Pancreas (tissue), 10 donors: ENCODE measurements at regions not wholly inside any gene's neighbourhood (a gene's known extent, or its start where the extent isn't known, plus 50 kb on each side); places are given as distances from the start of the nearest gene placed in this dataset.

Experiments used
- ATAC-seq, 4 donors: fragments of 200-7000 bp; cut with Tn5 transposase; one replicate each; pipeline versions ENCODE4 v1.8.0 to v1.9.1; 2020; ENCODE audit warnings: mild to moderate bottlenecking in 4 of 4, moderate library complexity in 4 of 4
- DNase-seq, 6 donors: peaks; one replicate each; pipeline ENCODE4 v3.0.0-alpha.2; 2020
- FAIRE-seq: peaks from 2 replicates; lab custom pipeline; 2012; peaks lifted over from hg19 to GRCh38; lab: Jason Lieb, UNC
- H3K27ac ChIP-seq, 4 donors: fragments of 200-600 bp; sonication (generic); 1 replicate in 3 of 4; 2 replicates in 1 of 4; pipeline versions ENCODE4 v1.5.0 to v1.8.0; 2020
- H3K27me3 ChIP-seq, 4 donors: fragments of 200-600 bp; one replicate each; pipeline ENCODE4 v1.8.0; 2021
- H3K36me3 ChIP-seq, 3 donors: fragments of 200-600 bp; sonication (generic) in 1 of 3; one replicate each; pipeline versions ENCODE4 v1.5.0 to v1.8.0; 2020 to 2021
- H3K4me1 ChIP-seq, 3 donors: fragments of 200-600 bp; one replicate each; pipeline ENCODE4 v1.8.0; 2021
- H3K4me3 ChIP-seq, 4 donors: fragments of 200-600 bp; sonication (generic) in 2 of 4; one replicate each; pipeline versions ENCODE4 v1.5.0 to v1.8.0; 2020 to 2021
- H3K9me3 ChIP-seq, 4 donors: fragments of 200-600 bp; one replicate each; pipeline ENCODE4 v1.8.0; 2021
- CTCF ChIP-seq, 4 donors: fragments of 200-600 bp; sonication (generic) in 3 of 4; IDR thresholded peaks; one replicate each; pipeline versions ENCODE4 v1.5.0 to v1.8.0; 2021; ENCODE audit warnings: antibody characterized with exemption in 4 of 4
- WGBS, 2 donors: extraction: QIAGEN DNeasy Blood & Tissue Kit; methylation state at CpG; one replicate each; pipeline ENCODE4 v1.1.7; 2013; 5-methylcytosine and 5-hydroxymethylcytosine counted together
- intact Hi-C, 3 donors: fragments of 100-400 bp; cut with DNase I; formaldehyde crosslinking; loops; one replicate each; pipeline versions ENCODE4 v1.11.1 to v1.14.2; 2022
- donor health status: healthy with polysubstance abuse.
- donor health status: DM: no; HTN: no; CAD: no; lungs with moderate emphysema.
- donor health status: DM: no; HTN: no; CAD: no.
- donor health status: control.
- donor health status: control.
- donor health status: Bipolar disorder and iron deficiency.
- donor health status: DM: yes; HTN: yes; CAD: no.
- donor health status: DM: no; HTN: no; CAD: no.
- donor health status: DM: no; HTN: no; CAD: no.
- donor health status: DM: yes; HTN: yes; CAD: no.

GRCh38 chr6:14031516-14031915 lies 86.1 kb upstream of the CD83 start:
- Histone ChIP-seq H3K4me1 (no peaks in the 10 kb centered on the region), H3K4me3 (no peak overlapping the region), H3K27me3 (no peaks in the 10 kb centered on the region), H3K9me3 (no peaks in the 10 kb centered on the region), H3K36me3 (no peaks in the 10 kb centered on the region), H3K27ac (no peak overlapping the region)
- FAIRE-seq (no peak), ATAC-seq (peak in 2 of 4 donors; percentile 52 to 72), DNase-seq (no peak)
- 29 to 31% methylated on average over 4 of the region's 4 CpGs for WGBS, 2 donors
- no peak for TF ChIP-seq CTCF (IDR thresholded peaks at IDR 0.05)
- intact Hi-C loops: no loop called here

GRCh38 chr6:14035071-14035847 lies 82.3 kb upstream of the CD83 start:
- H3K27ac ChIP-seq: peak overlapping the region; percentile 68 to 73 (median 70)
- DNase-seq (peak in 3 of 6 donors; percentile 52 to 65 (median 57)), ATAC-seq (peak; percentile 74 to 90 (median 84)), FAIRE-seq (no peak)
- H3K9me3 ChIP-seq: no peaks in the 10 kb centered on the region
- no peak overlapping the region for H3K4me3 ChIP-seq
- TF ChIP-seq CTCF (IDR thresholded peaks at IDR 0.05): no peak
- no peaks in the 10 kb centered on the region for H3K27me3 ChIP-seq
- H3K4me1 ChIP-seq: no peaks in the 10 kb centered on the region
- WGBS, 2 donors: 42 to 44% methylated on average over 14 of the region's 14 CpGs
- no peaks in the 10 kb centered on the region for H3K36me3 ChIP-seq
- intact Hi-C loops: no loop called here

GRCh38 chr6:14035874-14036273 lies 81.7 kb upstream of the CD83 start:
- no peaks in the 10 kb centered on the region for H3K27me3 ChIP-seq
- no peak for FAIRE-seq
- 58 to 70% methylated on average over 3 of the region's 3 CpGs for WGBS, 2 donors
- no peak for ATAC-seq
- no peaks in the 10 kb centered on the region for H3K4me1 ChIP-seq
- no peak for TF ChIP-seq CTCF (IDR thresholded peaks at IDR 0.05)
- peak overlapping the region in 3 of 4 donors; percentile 68 to 72 (median 69) for H3K27ac ChIP-seq
- H3K36me3 ChIP-seq: no peaks in the 10 kb centered on the region
- intact Hi-C loops: no loop called here
- no peak overlapping the region for H3K4me3 ChIP-seq
- no peak for DNase-seq
- no peaks in the 10 kb centered on the region for H3K9me3 ChIP-seq

- Histone ChIP-seq H3K9me3 (no peaks in the 10 kb centered on the region), H3K27ac (no peak overlapping the region), H3K36me3 (no peaks in the 10 kb centered on the region), H3K4me1 (no peaks in the 10 kb centered on the region), H3K4me3 (no peak overlapping the region), H3K27me3 (no peaks in the 10 kb centered on the region)
- DNase-seq: no peak
- 58 to 71% methylated on average over 4 of the region's 4 CpGs for WGBS, 2 donors
- intact Hi-C loops: no loop called here
- no peak for TF ChIP-seq CTCF (IDR thresholded peaks at IDR 0.05)
- ATAC-seq: no peak
- no peak for FAIRE-seq
These were observed 80.7 kb upstream of the CD83 start for GRCh38 chr6:14036911-14037310.
